NCI-H187 treated with DMSO at 0.1 percent for 48 hours (cell line): ENCODE measurements at regions not wholly inside any gene's neighbourhood (a gene's known extent, or its start where the extent isn't known, plus 50 kb on each side); places are given as distances from the start of the nearest gene placed in this dataset.
"Not testable (repeated sequence)": the region's sequence is repeated elsewhere in the genome, so short reads cannot be mapped to it uniquely, and the experiment has no call there.

ENCODE experiments used
- DNase-seq: peaks from one replicate; lab custom pipeline; 2025; lab: John Stamatoyannopoulos, UW

GRCh38 chr17:53765609-53766008, 57.1 kb upstream of the KIF2B start:
- DNase-seq: no peak

DNA sequence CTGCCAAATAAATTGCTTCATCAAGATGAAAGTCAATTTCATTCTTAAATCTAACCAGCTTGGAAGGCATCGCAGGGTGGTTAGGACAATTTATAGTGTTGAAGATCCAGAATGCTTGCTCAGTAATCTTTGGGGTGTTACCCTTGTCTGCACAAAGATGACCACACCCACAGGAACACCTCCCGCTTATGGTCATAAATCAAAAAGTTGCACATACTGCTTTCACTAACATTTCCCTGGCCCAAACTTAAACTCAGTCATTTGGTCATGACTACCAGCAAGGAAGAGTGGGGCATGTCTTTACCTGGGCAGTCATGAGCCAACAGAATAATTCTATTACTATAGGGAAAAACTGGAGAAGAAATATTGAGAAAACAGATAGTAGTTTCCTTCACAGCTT, 57.6 kb upstream of the KIF2B start:
- DNase-seq: no peak

DNA sequence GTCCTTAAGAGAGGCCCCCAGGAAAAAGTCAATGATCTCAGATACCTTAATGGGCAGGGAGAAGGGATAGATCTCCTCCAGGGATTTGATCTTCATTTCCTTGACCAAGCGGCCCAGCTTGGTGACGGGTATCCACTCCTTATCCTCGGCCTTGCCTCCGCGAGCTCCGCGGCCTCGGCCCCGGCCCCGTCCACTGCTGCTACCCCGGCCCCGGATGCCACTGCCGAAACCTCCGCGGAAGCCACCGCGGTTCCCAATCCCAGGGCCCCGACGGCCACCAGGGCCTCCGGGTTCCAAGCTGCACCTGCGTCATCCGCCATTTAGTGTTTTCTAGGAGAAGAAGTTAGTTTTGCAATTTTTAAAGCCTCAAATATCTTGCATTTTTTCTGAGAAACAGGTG, 65.2 kb upstream of the KIF2B start:
- no peak for DNase-seq

- DNase-seq: not testable (repeated sequence)
These were observed 65.6 kb upstream of the KIF2B start for GRCh38 chr17:53757116-53757515.

- no peak for DNase-seq
These were observed 73.5 kb upstream of the KIF2B start for GRCh38 chr17:53749178-53749577.

DNA sequence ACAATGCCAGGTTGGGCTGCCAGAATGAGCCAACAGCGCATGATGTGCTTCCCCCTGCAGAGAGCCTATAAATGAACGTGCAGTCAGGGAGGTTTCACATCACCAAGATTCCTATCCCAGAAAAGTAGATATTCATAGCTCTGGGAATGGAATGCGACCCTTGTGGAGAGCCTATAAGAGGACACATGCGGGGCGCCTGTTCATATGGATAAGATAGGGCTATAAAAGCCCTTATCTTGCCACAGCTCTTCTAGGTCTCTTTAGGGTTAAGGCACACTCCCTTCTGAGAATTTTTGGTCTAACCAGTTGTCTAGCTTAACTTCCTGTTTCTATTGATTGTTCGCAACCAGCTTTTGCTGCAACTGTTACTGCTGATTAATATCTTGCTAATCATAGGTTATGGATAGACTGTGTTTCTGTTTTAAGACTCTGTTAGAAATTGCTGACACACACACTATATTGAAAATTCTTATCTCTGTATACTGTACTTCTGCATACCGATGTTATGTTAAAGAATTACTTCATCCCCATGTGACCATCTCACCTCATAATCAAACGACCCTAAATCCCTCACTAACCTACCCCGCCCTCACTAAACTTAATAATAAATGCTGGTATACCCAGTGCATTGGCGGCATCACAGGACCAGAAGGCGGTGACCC, 74.4 kb upstream of the KIF2B start:
- DNase-seq: not testable (repeated sequence)

DNA sequence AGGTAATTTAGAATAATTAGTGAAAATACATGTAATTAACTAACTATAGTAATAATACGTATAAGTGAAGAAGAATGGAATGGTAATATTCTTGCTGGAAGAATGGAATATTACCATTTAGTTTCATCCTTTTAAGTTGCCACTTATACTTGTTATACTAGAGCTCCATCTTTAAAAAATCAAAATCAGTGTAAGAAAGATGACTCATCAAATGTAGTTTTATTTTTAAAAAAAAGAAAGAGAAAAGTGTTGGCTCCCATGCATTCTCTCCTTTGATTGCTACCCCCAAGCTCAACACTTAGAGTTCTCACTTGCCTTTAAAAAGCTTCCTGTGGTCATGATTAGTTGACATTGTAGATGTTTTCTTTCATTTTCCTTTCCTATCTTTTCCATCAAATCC, 82.4 kb upstream of the KIF2B start:
- DNase-seq: no peak

GRCh38 chr17:53736516-53737240, 86.0 kb upstream of the KIF2B start:
- DNase-seq: peak; percentile 83

- DNase-seq: no peak
These were observed 98.0 kb upstream of the KIF2B start for GRCh38 chr17:53724726-53725125.

DNA sequence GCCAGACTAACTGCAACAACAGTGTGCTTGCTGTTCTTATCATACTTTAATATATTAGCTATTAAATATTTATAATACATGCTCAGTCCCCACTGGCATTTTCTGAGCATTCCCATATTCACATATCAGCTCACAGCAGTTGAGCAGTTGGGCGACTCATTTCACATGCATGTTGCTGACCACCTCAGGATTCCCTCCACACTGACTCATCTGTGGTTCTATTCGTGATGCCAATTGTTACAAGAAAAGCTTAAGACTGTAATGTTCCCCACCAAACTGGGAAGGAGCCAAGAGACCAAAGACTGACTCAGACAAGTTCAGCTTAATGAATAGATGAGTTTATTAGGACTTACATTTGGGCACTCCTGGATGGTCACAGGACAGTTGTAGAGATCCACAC, 100.3 kb upstream of the KIF2B start:
- DNase-seq: no peak

DNA sequence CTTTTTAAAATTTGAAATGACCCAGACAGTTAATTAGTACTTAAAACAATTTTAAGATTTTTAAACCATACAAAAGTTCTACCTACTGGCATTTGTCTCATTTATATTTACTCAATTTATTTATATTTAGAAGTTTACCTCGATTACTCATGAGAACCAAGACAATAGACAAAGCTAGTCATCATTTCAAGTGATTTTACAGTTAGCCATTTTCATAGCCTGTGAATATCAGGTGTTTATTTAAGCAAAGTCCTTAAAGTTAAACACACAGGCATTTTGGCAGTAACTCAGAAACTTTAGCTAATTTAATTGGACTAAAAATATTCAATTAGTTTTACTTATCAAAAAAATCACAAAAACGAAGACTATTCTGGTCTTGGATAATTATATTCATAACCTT, 101.6 kb upstream of the KIF2B start:
- DNase-seq: no peak

GRCh38 chr17:53719229-53719628, 103.5 kb upstream of the KIF2B start:
- DNase-seq: no peak

DNA sequence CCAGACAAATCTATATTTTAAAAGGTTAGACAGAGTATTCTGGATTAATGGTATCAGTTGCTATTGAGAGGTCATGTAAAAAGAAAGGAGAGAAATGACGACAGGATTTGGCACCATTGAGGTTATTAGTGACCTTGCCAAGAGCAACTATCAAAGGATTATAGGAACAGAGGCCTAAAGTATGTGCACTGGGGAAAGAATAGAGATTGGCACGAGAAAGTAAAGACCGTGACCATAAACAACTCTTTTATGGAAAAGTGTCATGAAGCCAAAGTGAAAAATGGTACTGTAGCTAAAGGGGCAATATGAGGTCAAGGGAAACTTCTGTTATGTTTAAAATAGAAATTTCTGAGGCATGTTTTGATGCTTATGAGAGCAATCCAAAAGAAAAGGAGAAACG, 115.2 kb upstream of the KIF2B start:
- DNase-seq: no peak

DNA sequence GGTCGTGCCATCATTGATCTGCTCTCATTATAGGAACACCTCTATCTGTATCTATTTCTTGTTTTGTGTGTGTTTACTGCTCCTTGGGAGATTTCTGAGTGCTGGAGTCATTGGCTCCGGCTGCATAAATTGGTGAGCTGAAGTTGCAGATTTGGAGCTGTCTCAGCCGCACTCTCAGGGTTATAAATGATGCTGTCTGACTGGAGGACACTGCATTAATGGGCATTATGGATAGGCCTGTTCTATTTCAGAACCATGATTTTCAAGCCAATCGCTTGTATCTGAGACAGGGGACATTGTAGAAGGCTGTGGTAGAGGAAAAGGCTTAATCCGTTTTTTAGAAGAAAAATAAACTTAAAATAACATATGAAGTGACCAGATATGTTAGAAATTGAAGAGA, 126.4 kb upstream of the KIF2B start:
- no peak for DNase-seq

- DNase-seq: no peak
These were observed 135.4 kb upstream of the KIF2B start for GRCh38 chr17:53687324-53687723.

DNA sequence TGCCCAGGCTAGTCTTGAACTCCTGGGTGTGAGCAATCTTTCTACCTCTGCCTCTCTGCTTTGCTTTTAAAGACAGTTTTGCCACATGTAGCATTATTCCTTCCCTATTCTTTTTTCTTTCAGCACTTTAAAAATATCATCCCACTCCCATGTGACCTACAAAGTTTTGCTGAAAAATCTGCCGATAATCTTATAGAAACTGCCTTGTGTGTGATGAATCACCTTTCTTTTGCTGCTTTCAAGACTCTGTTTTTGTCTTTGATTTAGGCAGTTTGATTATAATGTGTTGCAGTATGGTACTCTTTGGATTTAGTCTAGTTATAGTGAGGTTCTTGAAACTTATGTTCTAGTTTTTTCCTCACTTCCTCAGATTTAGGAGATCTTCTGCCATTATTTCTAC, 142.0 kb upstream of the KIF2B start:
- no peak for DNase-seq

DNA sequence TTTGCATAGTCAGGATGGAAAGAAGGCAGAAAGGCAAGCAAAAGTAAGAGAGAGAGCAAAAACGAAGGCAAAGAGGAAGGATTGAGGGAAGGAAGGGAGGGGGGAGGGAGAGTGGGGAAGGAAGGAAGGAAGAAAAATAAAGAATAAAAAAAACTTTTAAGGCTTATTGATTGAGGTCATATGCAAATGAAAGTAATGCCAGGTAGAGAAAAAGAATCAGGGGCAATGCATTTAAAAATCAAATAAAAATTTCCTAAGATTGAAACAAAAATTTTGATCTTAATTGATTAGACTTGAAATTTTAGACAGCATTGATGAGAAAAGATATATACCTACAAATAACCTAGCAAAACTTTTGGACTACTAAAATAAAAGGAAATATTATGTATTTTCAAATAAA, 153.9 kb upstream of the KIF2B start:
- no peak for DNase-seq

GRCh38 chr17:53662608-53663007, 160.1 kb upstream of the KIF2B start:
- no peak for DNase-seq

- no peak for DNase-seq
These were observed 163.5 kb upstream of the KIF2B start for GRCh38 chr17:53659181-53659580.

GRCh38 chr17:53655591-53655990, 167.1 kb upstream of the KIF2B start:
- DNase-seq: no peak

- DNase-seq: no peak
These were observed 173.5 kb upstream of the KIF2B start for GRCh38 chr17:53649201-53649600.

GRCh38 chr17:53646835-53647234, 175.9 kb upstream of the KIF2B start:
- DNase-seq: no peak

GRCh38 chr17:53640808-53641207, 181.9 kb upstream of the KIF2B start:
- DNase-seq: no peak

DNA sequence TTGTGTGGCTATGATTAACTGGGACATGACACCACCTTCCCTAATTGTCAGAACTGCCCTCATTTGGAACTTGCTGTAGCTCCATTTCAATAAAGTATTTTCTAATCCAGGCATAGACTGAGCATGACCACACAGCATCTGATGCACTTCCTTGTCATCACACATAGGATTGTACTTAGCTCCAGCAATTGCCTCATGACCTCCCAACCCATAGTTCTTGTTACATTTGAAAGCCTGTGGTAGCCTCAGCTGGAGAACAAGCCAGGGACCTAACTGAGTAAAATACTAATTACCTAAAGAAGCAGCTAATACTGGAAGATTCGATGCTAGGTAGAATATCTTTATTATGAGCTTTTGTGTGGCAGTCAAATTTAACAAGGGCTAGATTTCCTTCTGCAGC, 187.3 kb upstream of the KIF2B start:
- no peak for DNase-seq
